ENCODE measurements at regions not wholly inside any gene's neighbourhood (a gene's known extent, or its start where the extent isn't known, plus 50 kb on each side); places are given as distances from the start of the nearest gene placed in this dataset.

GRCh38 chr2:192615105-192615504, 420.4 kb upstream of the TMEFF2 start:
- TF ChIP-seq, protein P1, sequence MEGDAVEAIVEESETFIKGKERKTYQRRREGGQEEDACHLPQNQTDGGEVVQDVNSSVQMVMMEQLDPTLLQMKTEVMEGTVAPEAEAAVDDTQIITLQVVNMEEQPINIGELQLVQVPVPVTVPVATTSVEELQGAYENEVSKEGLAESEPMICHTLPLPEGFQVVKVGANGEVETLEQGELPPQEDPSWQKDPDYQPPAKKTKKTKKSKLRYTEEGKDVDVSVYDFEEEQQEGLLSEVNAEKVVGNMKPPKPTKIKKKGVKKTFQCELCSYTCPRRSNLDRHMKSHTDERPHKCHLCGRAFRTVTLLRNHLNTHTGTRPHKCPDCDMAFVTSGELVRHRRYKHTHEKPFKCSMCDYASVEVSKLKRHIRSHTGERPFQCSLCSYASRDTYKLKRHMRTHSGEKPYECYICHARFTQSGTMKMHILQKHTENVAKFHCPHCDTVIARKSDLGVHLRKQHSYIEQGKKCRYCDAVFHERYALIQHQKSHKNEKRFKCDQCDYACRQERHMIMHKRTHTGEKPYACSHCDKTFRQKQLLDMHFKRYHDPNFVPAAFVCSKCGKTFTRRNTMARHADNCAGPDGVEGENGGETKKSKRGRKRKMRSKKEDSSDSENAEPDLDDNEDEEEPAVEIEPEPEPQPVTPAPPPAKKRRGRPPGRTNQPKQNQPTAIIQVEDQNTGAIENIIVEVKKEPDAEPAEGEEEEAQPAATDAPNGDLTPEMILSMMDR (IDR thresholded peaks at IDR 0.05), result no peak
- TF ChIP-seq POLR2AphosphoS5 (IDR thresholded peaks at IDR 0.05) (no peak), POLR2A (IDR thresholded peaks at IDR 0.05) (no peak)

Measured in sigmoid colon (tissue), 4 donors.